ENCODE measurements at regions not wholly inside any gene's neighbourhood (a gene's known extent, or its start where the extent isn't known, plus 50 kb on each side); places are given as distances from the start of the nearest gene placed in this dataset.
A peak's percentile ranks its signal among the peaks of the same experiment; 100 is the strongest.
"Not testable (repeated sequence)": the region's sequence is repeated elsewhere in the genome, so short reads cannot be mapped to it uniquely, and the experiment has no call there.

- intact Hi-C loops (cut with micrococcal nuclease): no loop called here
- no peak for DNase-seq
- Mint-ChIP-seq H3K27me3 (ENCODE audit: low read depth) (peaks cover 6% of the 10 kb centered on the region), H3K36me3 (ENCODE audit: low read depth) (no peaks in the 10 kb centered on the region), H3K27ac (no peak overlapping the region), H3K9me3 (no peaks in the 10 kb centered on the region), H3K4me3 (no peak overlapping the region), H3K4me1 (ENCODE audit: low read depth) (peaks cover 9% of the 10 kb centered on the region)
- CTCF ChIA-PET: interaction anchor here (1.5 kb wide), 1 partner anchor 856 kb away, joined by 4 read pairs; no protein-coding TSS in a partner anchor
These were observed 97.8 kb upstream of the PCED1B start for GRCh38 chr12:46981622-46982021.

- Mint-ChIP-seq H3K4me1 (ENCODE audit: low read depth) (peaks cover 9% of the 10 kb centered on the region), H3K27me3 (ENCODE audit: low read depth) (peaks cover 5% of the 10 kb centered on the region), H3K27ac (no peak overlapping the region), H3K4me3 (no peak overlapping the region), H3K9me3 (no peaks in the 10 kb centered on the region), H3K36me3 (ENCODE audit: low read depth) (no peaks in the 10 kb centered on the region)
- no peak for DNase-seq
- CTCF ChIA-PET: interaction anchor here (0.7 to 2.6 kb wide), 6 partner anchors 17 to 858 kb away, joined by 3 to 18 read pairs (median 3); no protein-coding TSS in a partner anchor
- intact Hi-C loops (cut with micrococcal nuclease): no loop called here
These were observed 96.6 kb upstream of the PCED1B start for GRCh38 chr12:46982629-46983392.

- Mint-ChIP-seq H3K27ac (no peak overlapping the region), H3K36me3 (ENCODE audit: low read depth) (no peaks in the 10 kb centered on the region), H3K9me3 (peaks cover 1% of the 10 kb centered on the region), H3K4me1 (ENCODE audit: low read depth) (peaks cover 9% of the 10 kb centered on the region), H3K4me3 (no peak overlapping the region), H3K27me3 (ENCODE audit: low read depth) (peaks cover 5% of the 10 kb centered on the region)
- CTCF ChIA-PET: interaction anchor here (1.0 to 2.6 kb wide), 7 partner anchors 13 to 912 kb away, joined by 3 to 18 read pairs (median 3); no protein-coding TSS in a partner anchor
- peak; percentile 5 for DNase-seq
- intact Hi-C loops (cut with micrococcal nuclease): no loop called here
These were observed 96.0 kb upstream of the PCED1B start for GRCh38 chr12:46983393-46983793.

GRCh38 chr12:46983959-46984841 is 95.2 kb upstream of the PCED1B start:
- Mint-ChIP-seq H3K4me3 (no peak overlapping the region), H3K36me3 (ENCODE audit: low read depth) (no peaks in the 10 kb centered on the region), H3K27me3 (ENCODE audit: low read depth) (peaks cover 5% of the 10 kb centered on the region), H3K4me1 (ENCODE audit: low read depth) (peaks cover 9% of the 10 kb centered on the region), H3K9me3 (peaks cover 1% of the 10 kb centered on the region), H3K27ac (no peak overlapping the region)
- DNase-seq: peak; percentile 55
- CTCF ChIA-PET: interaction anchor here (0.9 to 2.6 kb wide), 8 partner anchors 13 to 913 kb away, joined by 3 to 18 read pairs (median 3); no protein-coding TSS in a partner anchor
- intact Hi-C loops (cut with micrococcal nuclease): loop anchor here (1.0 to 2.0 kb wide), 4 partner anchors 309 to 912 kb away; no protein-coding TSS in a partner anchor

GRCh38 chr12:46985816-46986215 is 93.6 kb upstream of the PCED1B start:
- Mint-ChIP-seq H3K36me3 (ENCODE audit: low read depth) (peaks cover 1% of the 10 kb centered on the region), H3K4me3 (no peak overlapping the region), H3K4me1 (ENCODE audit: low read depth) (peaks cover 9% of the 10 kb centered on the region), H3K9me3 (peaks cover 17% of the 10 kb centered on the region), H3K27me3 (ENCODE audit: low read depth) (peaks cover 5% of the 10 kb centered on the region), H3K27ac (no peak overlapping the region)
- no peak for DNase-seq
- intact Hi-C loops (cut with micrococcal nuclease): loop anchor here (2.0 kb wide), 1 partner anchor 861 kb away; no protein-coding TSS in a partner anchor
- CTCF ChIA-PET: interaction anchor here (0.6 to 1.1 kb wide), 5 partner anchors 42 to 861 kb away, joined by 3 to 6 read pairs (median 6); no protein-coding TSS in a partner anchor

GRCh38 chr12:46988122-46988521 is 91.3 kb upstream of the PCED1B start:
- H3K9me3 Mint-ChIP-seq: peaks cover 20% of the 10 kb centered on the region
- H3K27ac Mint-ChIP-seq; CTCF ChIA-PET; intact Hi-C loops (cut with micrococcal nuclease); H3K36me3 Mint-ChIP-seq (ENCODE audit: low read depth); DNase-seq; H3K27me3 Mint-ChIP-seq (ENCODE audit: low read depth); H3K4me3 Mint-ChIP-seq; H3K4me1 Mint-ChIP-seq (ENCODE audit: low read depth): not testable (repeated sequence)

GRCh38 chr12:46990211-46990610 is 89.2 kb upstream of the PCED1B start:
- DNase-seq: no peak
- no peak overlapping the region for H3K27ac Mint-ChIP-seq
- peaks cover 4% of the 10 kb centered on the region for H3K27me3 Mint-ChIP-seq (ENCODE audit: low read depth)
- intact Hi-C loops (cut with micrococcal nuclease): no loop called here
- CTCF ChIA-PET: interaction anchor here (0.7 kb wide), 1 partner anchor 29 kb away, joined by 3 read pairs; no protein-coding TSS in a partner anchor
- H3K9me3 Mint-ChIP-seq: peaks cover 20% of the 10 kb centered on the region
- peaks cover 1% of the 10 kb centered on the region for H3K36me3 Mint-ChIP-seq (ENCODE audit: low read depth)
- H3K4me3 Mint-ChIP-seq: no peak overlapping the region
- H3K4me1 Mint-ChIP-seq (ENCODE audit: low read depth): no peaks in the 10 kb centered on the region

- H3K27me3 Mint-ChIP-seq (ENCODE audit: low read depth); H3K27ac Mint-ChIP-seq; DNase-seq; CTCF ChIA-PET; intact Hi-C loops (cut with micrococcal nuclease); H3K4me3 Mint-ChIP-seq; H3K36me3 Mint-ChIP-seq (ENCODE audit: low read depth); H3K4me1 Mint-ChIP-seq (ENCODE audit: low read depth): not testable (repeated sequence)
- H3K9me3 Mint-ChIP-seq: peaks cover 24% of the 10 kb centered on the region
These were observed 87.4 kb upstream of the PCED1B start for GRCh38 chr12:46992051-46992450.

- H3K36me3 Mint-ChIP-seq (ENCODE audit: low read depth): no peaks in the 10 kb centered on the region
- CTCF ChIA-PET: interaction anchor here (1.2 kb wide), 1 partner anchor 23 kb away, joined by 3 read pairs; no protein-coding TSS in a partner anchor
- H3K4me1 Mint-ChIP-seq (ENCODE audit: low read depth): no peaks in the 10 kb centered on the region
- H3K9me3 Mint-ChIP-seq: peaks cover 4% of the 10 kb centered on the region
- peaks cover 1% of the 10 kb centered on the region for H3K27me3 Mint-ChIP-seq (ENCODE audit: low read depth)
- H3K4me3 Mint-ChIP-seq: no peak overlapping the region
- intact Hi-C loops (cut with micrococcal nuclease): no loop called here
- DNase-seq: no peak
- H3K27ac Mint-ChIP-seq: no peak overlapping the region
These were observed 80.5 kb upstream of the PCED1B start for GRCh38 chr12:46998811-46999368.

GRCh38 chr12:47004634-47005033 is 74.8 kb upstream of the PCED1B start:
- H3K27me3 Mint-ChIP-seq (ENCODE audit: low read depth): peaks cover 3% of the 10 kb centered on the region
- H3K36me3 Mint-ChIP-seq (ENCODE audit: low read depth): no peaks in the 10 kb centered on the region
- DNase-seq: no peak
- no peak overlapping the region for H3K4me3 Mint-ChIP-seq
- H3K27ac Mint-ChIP-seq: no peak overlapping the region
- no peaks in the 10 kb centered on the region for H3K4me1 Mint-ChIP-seq (ENCODE audit: low read depth)
- intact Hi-C loops (cut with micrococcal nuclease): no loop called here
- no peaks in the 10 kb centered on the region for H3K9me3 Mint-ChIP-seq
- CTCF ChIA-PET: interaction anchor here (0.7 kb wide), 1 partner anchor 1323 kb away, joined by 5 read pairs; no protein-coding TSS in a partner anchor

GRCh38 chr12:47007048-47007447 is 72.4 kb upstream of the PCED1B start:
- H3K36me3 Mint-ChIP-seq (ENCODE audit: low read depth): no peaks in the 10 kb centered on the region
- peaks cover 3% of the 10 kb centered on the region for H3K27me3 Mint-ChIP-seq (ENCODE audit: low read depth)
- intact Hi-C loops (cut with micrococcal nuclease): no loop called here
- CTCF ChIA-PET: interaction anchor here (0.9 kb wide), 1 partner anchor 40 kb away, joined by 6 read pairs; no protein-coding TSS in a partner anchor
- no peaks in the 10 kb centered on the region for H3K4me1 Mint-ChIP-seq (ENCODE audit: low read depth)
- no peaks in the 10 kb centered on the region for H3K9me3 Mint-ChIP-seq
- no peak overlapping the region for H3K4me3 Mint-ChIP-seq
- H3K27ac Mint-ChIP-seq: no peak overlapping the region
- no peak for DNase-seq

- no peak overlapping the region for H3K4me3 Mint-ChIP-seq
- CTCF ChIA-PET: no interaction called here
- no peaks in the 10 kb centered on the region for H3K36me3 Mint-ChIP-seq (ENCODE audit: low read depth)
- H3K27ac Mint-ChIP-seq: no peak overlapping the region
- peaks cover 2% of the 10 kb centered on the region for H3K27me3 Mint-ChIP-seq (ENCODE audit: low read depth)
- DNase-seq: no peak
- no peaks in the 10 kb centered on the region for H3K9me3 Mint-ChIP-seq
- H3K4me1 Mint-ChIP-seq (ENCODE audit: low read depth): no peaks in the 10 kb centered on the region
- intact Hi-C loops (cut with micrococcal nuclease): no loop called here
These were observed 66.9 kb upstream of the PCED1B start for GRCh38 chr12:47012552-47012951.
